ENCODE measurements at regions not wholly inside any gene's neighbourhood (a gene's known extent, or its start where the extent isn't known, plus 50 kb on each side); places are given as distances from the start of the nearest gene placed in this dataset.

DNA sequence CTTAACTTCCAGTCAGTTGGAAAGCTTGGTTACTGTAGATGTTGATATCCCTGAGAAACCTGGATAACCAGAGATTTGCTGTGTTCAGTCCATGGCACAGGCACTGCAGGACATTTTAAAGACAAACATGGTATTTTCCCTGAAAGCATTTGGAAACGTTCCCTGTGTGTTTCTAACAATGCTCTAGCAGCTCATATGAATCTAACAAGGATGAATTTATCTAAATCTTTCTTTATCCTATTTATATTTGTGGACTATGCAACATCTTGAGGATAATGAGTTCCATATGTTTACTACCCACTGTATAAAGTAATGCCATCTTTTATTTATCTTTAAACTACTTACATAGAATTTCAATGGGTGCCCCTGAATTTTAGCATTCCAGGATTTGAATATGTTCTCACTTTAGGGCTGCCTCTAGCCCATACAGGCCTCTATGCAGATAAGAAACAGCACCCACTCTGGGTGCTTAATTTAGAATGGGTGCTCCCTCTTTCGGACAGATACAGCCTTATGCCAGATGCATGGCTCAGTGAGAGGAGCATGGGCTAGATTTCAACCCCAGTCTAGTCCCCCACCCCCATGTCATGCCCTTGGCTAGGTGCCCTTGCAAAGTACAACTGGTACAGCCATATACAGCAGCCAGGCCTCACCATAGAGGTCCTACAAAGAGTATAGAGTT lies 50.6 kb upstream of the NEMP2 start:
- no peaks in the 10 kb centered on the region for H3K9me3 ChIP-seq (replicated peaks; ENCODE audit: control insufficient read depth, insufficient read depth, low read length)
- CTCF ChIA-PET = no interaction called here
- no peak overlapping the region for H2AFZ ChIP-seq (ENCODE audit: low read depth, low read length)
- TF ChIP-seq GATA2 (IDR thresholded peaks at IDR 0.05; ENCODE audit: insufficient read depth, insufficient read length, low read depth, low read length) (no peak), POLR2A (IDR thresholded peaks at IDR 0.05; ENCODE audit: low read depth, low read length) (no peak), JUN (IDR thresholded peaks at IDR 0.05; ENCODE audit: borderline replicate concordance, insufficient read depth, insufficient read length, low read depth) (no peak)
- no peaks in the 10 kb centered on the region for H4K20me1 ChIP-seq (replicated peaks; ENCODE audit: control insufficient read depth, extremely low read depth, insufficient read depth, low read length)
- dilution Hi-C loops (cut with MboI; ENCODE audit: extremely low pct_ligation_motif_present, low sequenced_read_pairs) = no loop called here
- no peaks in the 10 kb centered on the region for H3K27me3 ChIP-seq (ENCODE audit: control insufficient read depth in 2 of 2, insufficient read depth in 2 of 2, low read length in 2 of 2)
- no TSS peak for BruUV-seq (replicated peaks)
- H3K79me2 ChIP-seq (ENCODE audit: control insufficient read depth, insufficient read depth, low read length) = no peaks in the 10 kb centered on the region
- POLR2A ChIA-PET = no interaction called here
- intact Hi-C loops (cut with micrococcal nuclease) = no loop called here
- no peaks in the 10 kb centered on the region for H3K36me3 ChIP-seq (ENCODE audit: control insufficient read depth in 2 of 2, extremely low read depth in 1 of 2, insufficient read depth in 2 of 2, low read length in 2 of 2)
- H3K9me1 ChIP-seq (replicated peaks; ENCODE audit: control insufficient read depth, extremely low read depth, insufficient read depth, low read length) = no peaks in the 10 kb centered on the region
- H3K27ac ChIP-seq (ENCODE audit: insufficient read depth, low read depth, low read length) = no peak overlapping the region
- H3K4me1 ChIP-seq (ENCODE audit: control insufficient read depth, extremely low read depth, insufficient read depth, low read length) = no peaks in the 10 kb centered on the region
- FAIRE-seq = no peak
- H3K4me2 ChIP-seq (ENCODE audit: insufficient read depth, low read length) = no peak overlapping the region
- H3K4me3 ChIP-seq (replicated peaks in 1 of 3; ENCODE audit: insufficient read depth in 1 of 3, low read depth in 1 of 3, low read length in 3 of 3) = no peak overlapping the region
- DNase-seq (ENCODE audit: low read depth, low spot score) = no peak
- no peak overlapping the region for H3K9ac ChIP-seq (replicated peaks; ENCODE audit: extremely low read depth, insufficient read depth, low read length)

DNA sequence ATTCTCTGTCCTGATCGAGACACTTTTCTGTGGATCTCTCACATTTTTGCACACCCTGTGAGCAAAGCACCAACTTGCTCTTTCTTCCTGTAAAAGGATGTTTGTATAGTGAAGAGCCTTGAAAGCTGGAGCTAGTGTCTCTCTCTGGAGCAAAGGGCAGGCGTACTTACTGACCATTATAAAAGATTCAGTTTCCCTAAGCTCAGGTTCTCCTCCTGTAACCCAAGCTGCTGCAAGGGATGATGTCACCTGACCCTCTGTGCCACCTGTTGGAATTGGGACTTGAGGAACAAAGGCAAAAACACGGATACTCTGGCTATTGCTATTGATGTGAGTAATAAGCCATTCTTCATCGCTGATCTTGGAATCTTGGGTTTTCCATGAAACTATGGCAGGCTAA lies 52.6 kb upstream of the NEMP2 start:
- CTCF ChIA-PET = no interaction called here
- dilution Hi-C loops (cut with MboI; ENCODE audit: extremely low pct_ligation_motif_present, low sequenced_read_pairs) = no loop called here
- Histone ChIP-seq H3K9me3 (replicated peaks; ENCODE audit: control insufficient read depth, insufficient read depth, low read length) (no peaks in the 10 kb centered on the region), H3K9ac (replicated peaks; ENCODE audit: extremely low read depth, insufficient read depth, low read length) (no peak overlapping the region), H3K4me2 (ENCODE audit: insufficient read depth, low read length) (no peak overlapping the region), H3K9me1 (replicated peaks; ENCODE audit: control insufficient read depth, extremely low read depth, insufficient read depth, low read length) (no peaks in the 10 kb centered on the region), H3K4me1 (ENCODE audit: control insufficient read depth, extremely low read depth, insufficient read depth, low read length) (no peaks in the 10 kb centered on the region), H4K20me1 (replicated peaks; ENCODE audit: control insufficient read depth, extremely low read depth, insufficient read depth, low read length) (no peaks in the 10 kb centered on the region), H3K27me3 (ENCODE audit: control insufficient read depth in 2 of 2, insufficient read depth in 2 of 2, low read length in 2 of 2) (no peaks in the 10 kb centered on the region), H3K4me3 (replicated peaks in 1 of 3; ENCODE audit: insufficient read depth in 1 of 3, low read depth in 1 of 3, low read length in 3 of 3) (no peak overlapping the region), H3K79me2 (ENCODE audit: control insufficient read depth, insufficient read depth, low read length) (no peaks in the 10 kb centered on the region), H3K36me3 (ENCODE audit: control insufficient read depth in 2 of 2, extremely low read depth in 1 of 2, insufficient read depth in 2 of 2, low read length in 2 of 2) (no peaks in the 10 kb centered on the region), H3K27ac (ENCODE audit: insufficient read depth, low read depth, low read length) (no peak overlapping the region), H2AFZ (ENCODE audit: low read depth, low read length) (no peak overlapping the region)
- no peak for DNase-seq (ENCODE audit: low read depth, low spot score)
- TF ChIP-seq, protein P1, sequence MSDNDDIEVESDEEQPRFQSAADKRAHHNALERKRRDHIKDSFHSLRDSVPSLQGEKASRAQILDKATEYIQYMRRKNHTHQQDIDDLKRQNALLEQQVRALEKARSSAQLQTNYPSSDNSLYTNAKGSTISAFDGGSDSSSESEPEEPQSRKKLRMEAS (IDR thresholded peaks at IDR 0.05; ENCODE audit: insufficient read depth, insufficient read length) = no peak
- TF ChIP-seq FOS (IDR thresholded peaks at IDR 0.05; ENCODE audit: borderline replicate concordance, insufficient read depth, low read length) (no peak), GATA2 (IDR thresholded peaks at IDR 0.05; ENCODE audit: insufficient read depth, insufficient read length, low read depth, low read length) (no peak), JUN (IDR thresholded peaks at IDR 0.05; ENCODE audit: borderline replicate concordance, insufficient read depth, insufficient read length, low read depth) (no peak), MYC (IDR thresholded peaks at IDR 0.05; ENCODE audit: low read depth, low read length) (no peak), EZH2 (IDR thresholded peaks at IDR 0.05; ENCODE audit: borderline replicate concordance, low read depth, low read length, severe bottlenecking) (no peak), POLR2A (IDR thresholded peaks at IDR 0.05; ENCODE audit: low read depth, low read length) (no peak), POLR2AphosphoS5 (IDR thresholded peaks at IDR 0.05; ENCODE audit: insufficient read depth, low read depth, low read length) (no peak)
- TF ChIP-seq, protein P2, sequence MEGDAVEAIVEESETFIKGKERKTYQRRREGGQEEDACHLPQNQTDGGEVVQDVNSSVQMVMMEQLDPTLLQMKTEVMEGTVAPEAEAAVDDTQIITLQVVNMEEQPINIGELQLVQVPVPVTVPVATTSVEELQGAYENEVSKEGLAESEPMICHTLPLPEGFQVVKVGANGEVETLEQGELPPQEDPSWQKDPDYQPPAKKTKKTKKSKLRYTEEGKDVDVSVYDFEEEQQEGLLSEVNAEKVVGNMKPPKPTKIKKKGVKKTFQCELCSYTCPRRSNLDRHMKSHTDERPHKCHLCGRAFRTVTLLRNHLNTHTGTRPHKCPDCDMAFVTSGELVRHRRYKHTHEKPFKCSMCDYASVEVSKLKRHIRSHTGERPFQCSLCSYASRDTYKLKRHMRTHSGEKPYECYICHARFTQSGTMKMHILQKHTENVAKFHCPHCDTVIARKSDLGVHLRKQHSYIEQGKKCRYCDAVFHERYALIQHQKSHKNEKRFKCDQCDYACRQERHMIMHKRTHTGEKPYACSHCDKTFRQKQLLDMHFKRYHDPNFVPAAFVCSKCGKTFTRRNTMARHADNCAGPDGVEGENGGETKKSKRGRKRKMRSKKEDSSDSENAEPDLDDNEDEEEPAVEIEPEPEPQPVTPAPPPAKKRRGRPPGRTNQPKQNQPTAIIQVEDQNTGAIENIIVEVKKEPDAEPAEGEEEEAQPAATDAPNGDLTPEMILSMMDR (IDR thresholded peaks at IDR 0.05; ENCODE audit: extremely low read depth in 1 of 2, insufficient read depth in 1 of 2, low read depth in 1 of 2, low read length in 2 of 2) = no peak
- no peak for FAIRE-seq
- BruUV-seq (replicated peaks) = no TSS peak
- POLR2A ChIA-PET = no interaction called here
- intact Hi-C loops (cut with micrococcal nuclease) = no loop called here
